ENCODE measurements at regions not wholly inside any gene's neighbourhood (a gene's known extent, or its start where the extent isn't known, plus 50 kb on each side); places are given as distances from the start of the nearest gene placed in this dataset.

GRCh38 chr4:17166954-17167353 lies 268.5 kb upstream of the LDB2 start:
- no peak for DNase-seq

GRCh38 chr4:17165286-17165685 lies 266.8 kb upstream of the LDB2 start:
- DNase-seq, result no peak

- DNase-seq, result no peak
Observed at GRCh38 chr4:17164666-17165065, 266.2 kb upstream of the LDB2 start.

GRCh38 chr4:17163156-17163771 lies 264.8 kb upstream of the LDB2 start:
- no peak for DNase-seq

- DNase-seq, result no peak
Observed at GRCh38 chr4:17157304-17157703, 258.9 kb upstream of the LDB2 start.

- DNase-seq, result no peak
Observed at GRCh38 chr4:17155486-17155885, 257.0 kb upstream of the LDB2 start.

GRCh38 chr4:17153572-17153971 lies 255.1 kb upstream of the LDB2 start:
- DNase-seq, result no peak

- no peak for DNase-seq
Observed at GRCh38 chr4:17152941-17153540, 254.6 kb upstream of the LDB2 start.

GRCh38 chr4:17142232-17142711 lies 243.8 kb upstream of the LDB2 start:
- DNase-seq, result no peak

- DNase-seq, result no peak
Observed at GRCh38 chr4:17138847-17139246, 240.4 kb upstream of the LDB2 start.

- no peak for DNase-seq
Observed at GRCh38 chr4:17134565-17134964, 236.1 kb upstream of the LDB2 start.

GRCh38 chr4:17134100-17134499 lies 235.7 kb upstream of the LDB2 start:
- no peak for DNase-seq

GRCh38 chr4:17132226-17132625 lies 233.8 kb upstream of the LDB2 start:
- DNase-seq, result no peak

- no peak for DNase-seq
Observed at GRCh38 chr4:17128268-17128667, 229.8 kb upstream of the LDB2 start.

- DNase-seq, result no peak
Observed at GRCh38 chr4:17126321-17126966, 228.0 kb upstream of the LDB2 start.

GRCh38 chr4:17124767-17125166 lies 226.3 kb upstream of the LDB2 start:
- DNase-seq, result no peak

GRCh38 chr4:17120761-17121160 lies 222.3 kb upstream of the LDB2 start:
- no peak for DNase-seq

GRCh38 chr4:17117746-17118145 lies 219.3 kb upstream of the LDB2 start:
- no peak for DNase-seq

GRCh38 chr4:17115583-17115982 lies 217.1 kb upstream of the LDB2 start:
- no peak for DNase-seq

- DNase-seq, result no peak
Observed at GRCh38 chr4:17112292-17112659, 213.8 kb upstream of the LDB2 start.

- no peak for DNase-seq
Observed at GRCh38 chr4:17109126-17109525, 210.7 kb upstream of the LDB2 start.

GRCh38 chr4:17103231-17103630 lies 204.8 kb upstream of the LDB2 start:
- no peak for DNase-seq

GRCh38 chr4:17098996-17099395 lies 200.6 kb upstream of the LDB2 start:
- DNase-seq, result no peak

GRCh38 chr4:17098401-17098800 lies 200.0 kb upstream of the LDB2 start:
- DNase-seq, result no peak

- no peak for DNase-seq
Observed at GRCh38 chr4:17097362-17097761, 198.9 kb upstream of the LDB2 start.
